NCI-H2107 treated with DMSO at 0.1 percent for 48 hours (cell line): ENCODE measurements at regions not wholly inside any gene's neighbourhood (a gene's known extent, or its start where the extent isn't known, plus 50 kb on each side); places are given as distances from the start of the nearest gene placed in this dataset.

ENCODE experiments used
- DNase-seq: peaks from one replicate; lab custom pipeline; 2025; ENCODE audit not compliant: unreplicated experiment; lab: John Stamatoyannopoulos, UW

- DNase-seq = no peak
These were observed 142.8 kb upstream of the CT83 start for GRCh38 chrX:116605576-116605975.

GRCh38 chrX:116596010-116596409 is 133.2 kb upstream of the CT83 start:
- no peak for DNase-seq
